HepG2 (cell line): ENCODE measurements at regions not wholly inside any gene's neighbourhood (a gene's known extent, or its start where the extent isn't known, plus 50 kb on each side); places are given as distances from the start of the nearest gene placed in this dataset.

Experiments
- ERF ChIP-seq: IDR thresholded peaks from 2 replicates; pipeline ENCODE4 v1.6.1; 2018; ENCODE audit warnings: missing biosample characterization, missing genetic modification reagents
- TF ChIP-seq, protein P1 (sequence below): sonication (generic); formaldehyde crosslinking; IDR thresholded peaks from 2 replicates; pipeline ENCODE4 v1.5.0; 2020; ENCODE audit warnings: mild to moderate bottlenecking, missing genetic modification reagents, moderate library complexity

GRCh38 chr12:89781156-89781555 lies 72.5 kb upstream of the ATP2B1 start:
- TF ChIP-seq ERF (CRISPR knock-in tag) = no peak
- TF ChIP-seq, protein P1, sequence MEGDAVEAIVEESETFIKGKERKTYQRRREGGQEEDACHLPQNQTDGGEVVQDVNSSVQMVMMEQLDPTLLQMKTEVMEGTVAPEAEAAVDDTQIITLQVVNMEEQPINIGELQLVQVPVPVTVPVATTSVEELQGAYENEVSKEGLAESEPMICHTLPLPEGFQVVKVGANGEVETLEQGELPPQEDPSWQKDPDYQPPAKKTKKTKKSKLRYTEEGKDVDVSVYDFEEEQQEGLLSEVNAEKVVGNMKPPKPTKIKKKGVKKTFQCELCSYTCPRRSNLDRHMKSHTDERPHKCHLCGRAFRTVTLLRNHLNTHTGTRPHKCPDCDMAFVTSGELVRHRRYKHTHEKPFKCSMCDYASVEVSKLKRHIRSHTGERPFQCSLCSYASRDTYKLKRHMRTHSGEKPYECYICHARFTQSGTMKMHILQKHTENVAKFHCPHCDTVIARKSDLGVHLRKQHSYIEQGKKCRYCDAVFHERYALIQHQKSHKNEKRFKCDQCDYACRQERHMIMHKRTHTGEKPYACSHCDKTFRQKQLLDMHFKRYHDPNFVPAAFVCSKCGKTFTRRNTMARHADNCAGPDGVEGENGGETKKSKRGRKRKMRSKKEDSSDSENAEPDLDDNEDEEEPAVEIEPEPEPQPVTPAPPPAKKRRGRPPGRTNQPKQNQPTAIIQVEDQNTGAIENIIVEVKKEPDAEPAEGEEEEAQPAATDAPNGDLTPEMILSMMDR (CRISPR knock-in tag) = no peak
